ENCODE measurements at regions not wholly inside any gene's neighbourhood (a gene's known extent, or its start where the extent isn't known, plus 50 kb on each side); places are given as distances from the start of the nearest gene placed in this dataset.

- Histone ChIP-seq H3K9me3 (ENCODE audit: low read depth, low read length) (no peaks in the 10 kb centered on the region), H3K27me3 (ENCODE audit: insufficient read depth, low read length) (no peaks in the 10 kb centered on the region), H3K4me1 (ENCODE audit: insufficient read depth, low read length) (no peaks in the 10 kb centered on the region), H3K4me3 (ENCODE audit: low read length) (no peak overlapping the region)
Observed at GRCh38 chr6:134527108-134527787, 209.3 kb upstream of the SGK1 start.

DNA sequence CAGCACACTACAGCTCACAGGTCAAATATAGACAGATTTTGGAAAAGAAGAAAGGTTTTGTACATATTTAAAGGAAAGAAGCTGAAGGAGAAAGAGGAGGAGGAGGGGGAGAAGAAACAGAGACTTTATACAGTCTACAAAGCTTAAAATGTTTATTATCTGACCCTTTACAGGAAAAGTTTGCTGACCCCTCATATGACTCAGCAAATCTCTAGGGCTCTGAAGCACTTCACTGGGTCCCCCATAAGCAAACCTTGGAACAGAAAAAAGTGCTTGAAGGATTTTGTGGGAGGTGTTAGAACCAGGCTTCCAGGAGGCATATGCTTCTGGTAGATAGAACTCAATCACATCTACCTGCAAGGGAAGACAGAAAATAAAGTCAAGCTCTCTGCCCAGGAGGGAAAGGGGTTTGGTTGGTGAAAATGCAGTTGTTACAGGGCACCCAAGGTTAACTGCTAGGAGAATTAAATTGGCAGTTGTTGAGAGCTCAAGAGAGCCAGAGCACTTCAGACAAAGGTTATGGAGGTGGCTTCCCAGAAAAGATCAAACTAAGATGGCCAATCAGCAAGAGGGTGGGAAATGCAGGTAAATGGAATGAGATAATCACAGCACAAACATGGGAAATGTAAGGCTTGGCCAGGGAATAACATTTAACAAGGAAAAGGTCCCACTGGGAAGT, 207.4 kb upstream of the SGK1 start:
- H3K27me3 ChIP-seq (ENCODE audit: insufficient read depth, low read length) = no peaks in the 10 kb centered on the region
- H3K9me3 ChIP-seq (ENCODE audit: low read depth, low read length) = no peaks in the 10 kb centered on the region
- no peak overlapping the region for H3K4me3 ChIP-seq (ENCODE audit: low read length)
- H3K4me1 ChIP-seq (ENCODE audit: insufficient read depth, low read length) = peaks cover under 1% of the 10 kb centered on the region

GRCh38 chr6:134523903-134524650, 206.2 kb upstream of the SGK1 start:
- Histone ChIP-seq H3K27me3 (ENCODE audit: insufficient read depth, low read length) (no peaks in the 10 kb centered on the region), H3K9me3 (ENCODE audit: low read depth, low read length) (no peaks in the 10 kb centered on the region), H3K4me1 (ENCODE audit: insufficient read depth, low read length) (peaks cover 11% of the 10 kb centered on the region), H3K4me3 (ENCODE audit: low read length) (no peak overlapping the region)

DNA sequence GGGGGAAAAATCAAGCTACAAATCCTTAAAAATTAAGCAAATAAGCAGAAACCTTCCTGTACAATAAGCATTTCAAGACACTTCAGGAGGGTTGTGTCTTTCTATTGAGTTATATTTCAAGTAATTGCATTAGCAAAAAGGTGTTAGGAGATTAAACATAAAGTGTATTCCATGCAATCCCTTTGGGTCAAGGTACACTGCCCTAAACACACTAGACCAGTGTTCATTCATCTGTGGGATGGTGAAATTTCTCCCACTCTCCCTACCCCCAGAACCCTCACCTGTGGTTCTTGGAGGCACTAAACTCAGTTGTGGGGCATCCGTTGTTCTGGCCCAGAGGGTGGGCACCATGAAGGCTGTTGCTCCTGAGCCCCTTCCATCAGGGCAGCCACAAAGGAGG, 205.1 kb upstream of the SGK1 start:
- H3K27me3 ChIP-seq (ENCODE audit: insufficient read depth, low read length) = no peaks in the 10 kb centered on the region
- peaks cover 11% of the 10 kb centered on the region for H3K4me1 ChIP-seq (ENCODE audit: insufficient read depth, low read length)
- no peak overlapping the region for H3K4me3 ChIP-seq (ENCODE audit: low read length)
- no peaks in the 10 kb centered on the region for H3K9me3 ChIP-seq (ENCODE audit: low read depth, low read length)

GRCh38 chr6:134521116-134521501, 203.2 kb upstream of the SGK1 start:
- Histone ChIP-seq H3K4me3 (ENCODE audit: low read length) (no peak overlapping the region), H3K9me3 (ENCODE audit: low read depth, low read length) (no peaks in the 10 kb centered on the region), H3K4me1 (ENCODE audit: insufficient read depth, low read length) (peaks cover 20% of the 10 kb centered on the region), H3K27me3 (ENCODE audit: insufficient read depth, low read length) (no peaks in the 10 kb centered on the region)

GRCh38 chr6:134520181-134521115, 202.5 kb upstream of the SGK1 start:
- no peaks in the 10 kb centered on the region for H3K9me3 ChIP-seq (ENCODE audit: low read depth, low read length)
- no peaks in the 10 kb centered on the region for H3K27me3 ChIP-seq (ENCODE audit: insufficient read depth, low read length)
- peaks cover 20% of the 10 kb centered on the region for H3K4me1 ChIP-seq (ENCODE audit: insufficient read depth, low read length)
- no peak overlapping the region for H3K4me3 ChIP-seq (ENCODE audit: low read length)

DNA sequence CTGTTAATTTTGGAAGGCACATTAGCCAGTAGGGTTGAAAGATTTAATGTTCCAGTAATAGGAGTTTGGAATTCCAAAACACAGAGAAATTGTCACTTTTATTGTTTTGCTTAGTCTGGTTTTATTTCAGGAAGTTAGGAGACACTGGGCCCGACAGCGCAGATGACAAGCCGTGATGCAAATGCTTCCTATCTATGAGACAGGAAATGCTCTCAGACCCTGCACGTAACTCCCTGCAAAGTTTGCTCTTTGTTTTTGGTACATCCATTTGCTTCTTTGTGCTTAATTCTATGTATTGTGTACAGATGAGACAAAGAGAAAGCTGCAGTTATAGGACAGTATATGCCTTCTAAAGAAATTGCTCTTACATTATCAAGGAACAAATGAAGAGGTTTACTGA, 201.6 kb upstream of the SGK1 start:
- Histone ChIP-seq H3K4me1 (ENCODE audit: insufficient read depth, low read length) (peaks cover 20% of the 10 kb centered on the region), H3K27me3 (ENCODE audit: insufficient read depth, low read length) (no peaks in the 10 kb centered on the region), H3K4me3 (ENCODE audit: low read length) (no peak overlapping the region), H3K9me3 (ENCODE audit: low read depth, low read length) (no peaks in the 10 kb centered on the region)

- H3K9me3 ChIP-seq (ENCODE audit: low read depth, low read length) = no peaks in the 10 kb centered on the region
- H3K27me3 ChIP-seq (ENCODE audit: insufficient read depth, low read length) = no peaks in the 10 kb centered on the region
- no peak overlapping the region for H3K4me3 ChIP-seq (ENCODE audit: low read length)
- H3K4me1 ChIP-seq (ENCODE audit: insufficient read depth, low read length) = peaks cover 22% of the 10 kb centered on the region
Observed at GRCh38 chr6:134517868-134518267, 200.0 kb upstream of the SGK1 start.

- H3K4me1 ChIP-seq (ENCODE audit: insufficient read depth, low read length) = peaks cover 28% of the 10 kb centered on the region
- H3K27me3 ChIP-seq (ENCODE audit: insufficient read depth, low read length) = no peaks in the 10 kb centered on the region
- no peaks in the 10 kb centered on the region for H3K9me3 ChIP-seq (ENCODE audit: low read depth, low read length)
- H3K4me3 ChIP-seq (ENCODE audit: low read length) = no peak overlapping the region
Observed at GRCh38 chr6:134517145-134517658, 199.3 kb upstream of the SGK1 start.

DNA sequence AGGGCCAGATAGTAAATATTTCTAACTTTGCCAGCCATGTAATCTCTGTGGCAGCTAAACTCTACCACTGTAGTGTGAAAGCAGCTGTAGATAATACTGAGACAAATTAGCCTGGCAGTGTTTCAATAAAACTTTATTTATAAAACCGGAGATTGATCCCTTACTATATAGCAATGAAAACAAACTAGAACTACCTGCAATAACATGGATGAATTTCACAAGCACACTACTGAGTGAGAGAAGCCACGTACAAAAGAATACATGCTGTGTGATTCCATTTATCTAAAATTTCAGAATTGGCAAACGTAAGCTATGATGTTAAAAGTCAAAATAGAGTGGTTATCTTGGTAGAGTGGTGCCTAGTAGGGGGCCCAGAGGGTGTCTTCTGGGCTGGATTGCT, 198.7 kb upstream of the SGK1 start:
- Histone ChIP-seq H3K4me1 (ENCODE audit: insufficient read depth, low read length) (peaks cover 32% of the 10 kb centered on the region), H3K4me3 (ENCODE audit: low read length) (no peak overlapping the region), H3K9me3 (ENCODE audit: low read depth, low read length) (no peaks in the 10 kb centered on the region), H3K27me3 (ENCODE audit: insufficient read depth, low read length) (no peaks in the 10 kb centered on the region)

GRCh38 chr6:134515986-134516385, 198.1 kb upstream of the SGK1 start:
- H3K27me3 ChIP-seq (ENCODE audit: insufficient read depth, low read length) = no peaks in the 10 kb centered on the region
- H3K9me3 ChIP-seq (ENCODE audit: low read depth, low read length) = no peaks in the 10 kb centered on the region
- H3K4me3 ChIP-seq (ENCODE audit: low read length) = no peak overlapping the region
- peaks cover 37% of the 10 kb centered on the region for H3K4me1 ChIP-seq (ENCODE audit: insufficient read depth, low read length)

DNA sequence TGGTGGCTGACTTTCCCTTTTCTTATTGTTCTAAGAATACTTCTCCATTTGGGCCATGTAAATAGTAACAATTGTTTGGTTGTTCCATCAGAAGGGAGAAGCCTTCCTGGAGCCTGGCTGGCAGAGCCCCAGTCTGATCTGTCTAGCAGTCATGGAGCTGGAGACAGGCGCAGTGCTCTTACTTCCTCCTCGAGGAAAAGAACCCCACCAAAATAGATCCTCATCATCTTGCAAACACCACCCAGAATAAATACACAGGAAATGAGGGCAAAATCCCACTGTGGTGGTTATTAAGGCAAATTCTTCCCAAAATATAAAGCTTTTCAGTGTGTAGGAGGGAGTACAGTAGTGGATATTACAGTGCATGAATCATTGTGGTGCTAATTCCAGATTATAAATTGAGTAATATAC, 195.1 kb upstream of the SGK1 start:
- Histone ChIP-seq H3K27me3 (ENCODE audit: insufficient read depth, low read length) (no peaks in the 10 kb centered on the region), H3K4me3 (ENCODE audit: low read length) (no peak overlapping the region), H3K9me3 (ENCODE audit: low read depth, low read length) (no peaks in the 10 kb centered on the region), H3K4me1 (ENCODE audit: insufficient read depth, low read length) (peaks cover 31% of the 10 kb centered on the region)

GRCh38 chr6:134511984-134512683, 194.2 kb upstream of the SGK1 start:
- no peak overlapping the region for H3K4me3 ChIP-seq (ENCODE audit: low read length)
- H3K9me3 ChIP-seq (ENCODE audit: low read depth, low read length) = no peaks in the 10 kb centered on the region
- peaks cover 22% of the 10 kb centered on the region for H3K4me1 ChIP-seq (ENCODE audit: insufficient read depth, low read length)
- H3K27me3 ChIP-seq (ENCODE audit: insufficient read depth, low read length) = no peaks in the 10 kb centered on the region

DNA sequence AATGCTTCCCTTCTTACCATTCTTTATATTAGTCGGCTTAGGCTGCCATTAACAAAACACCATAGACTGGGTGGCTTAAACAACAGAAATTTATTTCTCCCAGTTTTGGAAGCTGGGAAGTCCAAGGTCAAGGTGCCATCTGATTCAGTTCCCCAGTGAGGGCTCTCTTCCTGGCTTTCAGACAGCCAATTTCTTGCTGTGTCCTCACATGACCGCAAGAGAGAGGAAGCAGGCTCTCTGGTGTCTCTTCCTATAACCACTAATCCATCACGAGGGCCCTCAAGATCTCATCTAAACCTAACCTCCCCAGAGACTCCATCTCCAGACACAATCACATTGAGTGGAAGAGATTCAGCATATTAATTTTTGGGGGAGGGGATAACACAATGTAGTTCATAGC, 193.0 kb upstream of the SGK1 start:
- H3K4me3 ChIP-seq (ENCODE audit: low read length) = no peak overlapping the region
- no peaks in the 10 kb centered on the region for H3K27me3 ChIP-seq (ENCODE audit: insufficient read depth, low read length)
- no peaks in the 10 kb centered on the region for H3K9me3 ChIP-seq (ENCODE audit: low read depth, low read length)
- peaks cover 22% of the 10 kb centered on the region for H3K4me1 ChIP-seq (ENCODE audit: insufficient read depth, low read length)
